SU-DHL-6 (cell line): ENCODE measurements at regions not wholly inside any gene's neighbourhood (a gene's known extent, or its start where the extent isn't known, plus 50 kb on each side); places are given as distances from the start of the nearest gene placed in this dataset.

ENCODE experiments used
- H2AFZ ChIP-seq: fragments of 200-600 bp; sonication (generic); 2 replicates; pipeline ENCODE4 v1.6.1; 2014; ENCODE audit warnings: low read depth, mild to moderate bottlenecking, moderate library complexity, mixed read lengths, antibody characterized with exemption, low read length; ENCODE audit not compliant: severe bottlenecking
- H3F3A ChIP-seq: fragments of 200-600 bp; shearing (Covaris generic); 2 replicates; pipeline ENCODE4 v1.6.0; 2016; ENCODE audit warnings: antibody characterized with exemption, mild to moderate bottlenecking; ENCODE audit not compliant: insufficient read depth
- H3K27ac ChIP-seq: fragments of 200-600 bp; sonication (generic); 2 replicates; pipeline ENCODE4 v1.5.1; 2016; ENCODE audit warnings: low read depth, mild to moderate bottlenecking, low read length, moderate library complexity, mixed read lengths
- H3K27me3 ChIP-seq: fragments of 200-600 bp; sonication (generic), shearing (Covaris generic); 2 replicates; pipeline ENCODE4 v1.6.0; 2014; ENCODE audit warnings: mild to moderate bottlenecking, low read length
- H3K36me3 ChIP-seq: fragments of 200-600 bp; sonication (generic); 2 replicates; pipeline ENCODE4 v1.6.1; 2014; ENCODE audit warnings: mild to moderate bottlenecking, low read length, mixed read lengths
- H3K4me2 ChIP-seq: fragments of 300-600, 200-600 bp; shearing (Covaris generic), sonication (generic); 2 replicates; pipeline ENCODE4 v1.6.0; 2014; ENCODE audit warnings: low read length, low read depth, mild to moderate bottlenecking; ENCODE audit not compliant: poor library complexity, severe bottlenecking
- H3K4me3 ChIP-seq: fragments of 200-600 bp; sonication (generic); 2 replicates; pipeline ENCODE4 v1.5.1; 2014; ENCODE audit warnings: antibody characterized with exemption, low read length, mild to moderate bottlenecking, mixed read lengths; ENCODE audit not compliant: insufficient read depth, poor library complexity, severe bottlenecking
- H3K79me2 ChIP-seq: fragments of 200-600 bp; sonication (generic); 2 replicates; pipeline ENCODE4 v1.6.1; 2014; ENCODE audit warnings: mild to moderate bottlenecking, low read length, moderate library complexity; ENCODE audit not compliant: insufficient read depth
- H3K9ac ChIP-seq: fragments of 200-600 bp; sonication (generic); 2 replicates; pipeline ENCODE4 v1.7.0; 2014; ENCODE audit warnings: mild to moderate bottlenecking, low read length
- H3K9me2 ChIP-seq: fragments of 200-600 bp; sonication (generic); replicated peaks from 2 replicates; pipeline ENCODE4 v1.6.1; 2014; ENCODE audit warnings: low read length; ENCODE audit not compliant: insufficient read depth
- H3K9me3 ChIP-seq: fragments of 200-600 bp; sonication (generic); 2 replicates; pipeline ENCODE4 v1.6.1; 2014; ENCODE audit warnings: low read length, mixed read lengths; ENCODE audit not compliant: insufficient read depth
- H4K20me1 ChIP-seq: fragments of 200-600 bp; sonication (generic); 2 replicates; pipeline ENCODE4 v1.6.1; 2014; ENCODE audit warnings: low read depth, mild to moderate bottlenecking, antibody characterized with exemption, low read length, moderate library complexity, mixed read lengths
- CTCF ChIP-seq: fragments of 200-600 bp; sonication (generic); IDR thresholded peaks from one replicate; pipeline ENCODE4 v1.5.1; 2017; ENCODE audit warnings: antibody characterized with exemption, mild to moderate bottlenecking, low read length, moderate library complexity; ENCODE audit not compliant: insufficient read depth, poor library complexity, severe bottlenecking
- EZH2phosphoT487 ChIP-seq: fragments of 200-600 bp; sonication (generic), shearing (Covaris generic); conservative IDR thresholded peaks from 2 replicates; pipeline ENCODE4 v1.6.1; 2018; ENCODE audit warnings: mild to moderate bottlenecking, antibody characterized with exemption, low read length, moderate library complexity, mixed read lengths

GRCh38 chr2:236825989-236826510 is 256.4 kb downstream of the ACKR3 start:
- TF ChIP-seq EZH2phosphoT487: no peak
- no peak for TF ChIP-seq CTCF
- no peaks in the 10 kb centered on the region for H3K9me2 ChIP-seq
- H3K79me2 ChIP-seq: no peaks in the 10 kb centered on the region
- no peak overlapping the region for H2AFZ ChIP-seq
- H4K20me1 ChIP-seq: no peaks in the 10 kb centered on the region
- no peaks in the 10 kb centered on the region for H3K27me3 ChIP-seq
- no peak overlapping the region for H3K4me2 ChIP-seq
- H3K36me3 ChIP-seq: no peaks in the 10 kb centered on the region
- no peak overlapping the region for H3K4me3 ChIP-seq
- H3K27ac ChIP-seq: no peak overlapping the region
- H3K9ac ChIP-seq: no peak overlapping the region
- no peaks in the 10 kb centered on the region for H3K9me3 ChIP-seq
- no peaks in the 10 kb centered on the region for H3F3A ChIP-seq

GRCh38 chr2:236826606-236827156 is 257.1 kb downstream of the ACKR3 start:
- no peaks in the 10 kb centered on the region for H3K36me3 ChIP-seq
- no peaks in the 10 kb centered on the region for H3K9me3 ChIP-seq
- H3K9me2 ChIP-seq: no peaks in the 10 kb centered on the region
- no peak overlapping the region for H3K27ac ChIP-seq
- no peak overlapping the region for H3K4me2 ChIP-seq
- H3K4me3 ChIP-seq: no peak overlapping the region
- H2AFZ ChIP-seq: no peak overlapping the region
- H3K79me2 ChIP-seq: no peaks in the 10 kb centered on the region
- H3F3A ChIP-seq: no peaks in the 10 kb centered on the region
- no peaks in the 10 kb centered on the region for H4K20me1 ChIP-seq
- no peaks in the 10 kb centered on the region for H3K27me3 ChIP-seq
- no peak overlapping the region for H3K9ac ChIP-seq
- TF ChIP-seq CTCF: no peak
- TF ChIP-seq EZH2phosphoT487: no peak

- Histone ChIP-seq H3K9ac (no peak overlapping the region), H3F3A (no peaks in the 10 kb centered on the region), H3K9me3 (no peaks in the 10 kb centered on the region), H3K27me3 (no peaks in the 10 kb centered on the region), H3K79me2 (no peaks in the 10 kb centered on the region), H3K4me2 (no peak overlapping the region), H3K27ac (no peak overlapping the region), H4K20me1 (no peaks in the 10 kb centered on the region), H3K4me3 (no peak overlapping the region), H2AFZ (no peak overlapping the region), H3K9me2 (no peaks in the 10 kb centered on the region), H3K36me3 (no peaks in the 10 kb centered on the region)
- TF ChIP-seq CTCF (no peak), EZH2phosphoT487 (no peak)
These were observed 257.7 kb upstream of the COPS8 start for GRCh38 chr2:236827997-236828396.
